ENCODE measurements at regions not wholly inside any gene's neighbourhood (a gene's known extent, or its start where the extent isn't known, plus 50 kb on each side); places are given as distances from the start of the nearest gene placed in this dataset.

DNA sequence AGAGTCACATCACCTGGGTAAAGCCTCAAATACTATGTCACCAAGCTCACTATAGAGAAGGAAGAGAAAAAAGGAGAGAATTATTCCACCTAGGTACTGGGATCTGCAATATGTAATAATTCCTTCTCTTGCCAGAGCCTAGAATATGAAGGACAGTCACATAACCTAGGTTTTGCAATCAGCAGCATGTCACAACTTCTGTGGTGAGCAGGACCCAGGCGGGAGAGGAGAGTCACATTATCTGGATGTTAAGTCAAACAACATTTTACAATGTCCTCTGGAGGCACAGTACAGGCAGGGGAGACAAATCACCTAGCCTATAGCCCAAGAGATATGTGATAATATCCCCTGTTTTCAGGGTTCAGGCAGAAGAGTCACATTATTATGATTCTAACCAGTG, 951.2 kb upstream of the TSPY4 start:
- Histone ChIP-seq H3K36me3 (no peaks in the 10 kb centered on the region), H3K4me1 (no peaks in the 10 kb centered on the region), H3K27ac (no peak overlapping the region), H3K9me3 (no peaks in the 10 kb centered on the region), H3K27me3 (no peaks in the 10 kb centered on the region), H3K4me3 (no peak overlapping the region)
- TF ChIP-seq, protein P1, sequence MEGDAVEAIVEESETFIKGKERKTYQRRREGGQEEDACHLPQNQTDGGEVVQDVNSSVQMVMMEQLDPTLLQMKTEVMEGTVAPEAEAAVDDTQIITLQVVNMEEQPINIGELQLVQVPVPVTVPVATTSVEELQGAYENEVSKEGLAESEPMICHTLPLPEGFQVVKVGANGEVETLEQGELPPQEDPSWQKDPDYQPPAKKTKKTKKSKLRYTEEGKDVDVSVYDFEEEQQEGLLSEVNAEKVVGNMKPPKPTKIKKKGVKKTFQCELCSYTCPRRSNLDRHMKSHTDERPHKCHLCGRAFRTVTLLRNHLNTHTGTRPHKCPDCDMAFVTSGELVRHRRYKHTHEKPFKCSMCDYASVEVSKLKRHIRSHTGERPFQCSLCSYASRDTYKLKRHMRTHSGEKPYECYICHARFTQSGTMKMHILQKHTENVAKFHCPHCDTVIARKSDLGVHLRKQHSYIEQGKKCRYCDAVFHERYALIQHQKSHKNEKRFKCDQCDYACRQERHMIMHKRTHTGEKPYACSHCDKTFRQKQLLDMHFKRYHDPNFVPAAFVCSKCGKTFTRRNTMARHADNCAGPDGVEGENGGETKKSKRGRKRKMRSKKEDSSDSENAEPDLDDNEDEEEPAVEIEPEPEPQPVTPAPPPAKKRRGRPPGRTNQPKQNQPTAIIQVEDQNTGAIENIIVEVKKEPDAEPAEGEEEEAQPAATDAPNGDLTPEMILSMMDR (IDR thresholded peaks at IDR 0.05): no peak
- TF ChIP-seq EP300 (IDR thresholded peaks at IDR 0.05): no peak
- no peak for TF ChIP-seq POLR2A (IDR thresholded peaks at IDR 0.05)
- no peak for DNase-seq (ENCODE audit: low spot score in 2 of 2)
- 83% methylated on average over 1 of the region's 1 CpG; no CpG with 5 or more reads in 1 of the 2 donors for WGBS, 2 donors

DNA sequence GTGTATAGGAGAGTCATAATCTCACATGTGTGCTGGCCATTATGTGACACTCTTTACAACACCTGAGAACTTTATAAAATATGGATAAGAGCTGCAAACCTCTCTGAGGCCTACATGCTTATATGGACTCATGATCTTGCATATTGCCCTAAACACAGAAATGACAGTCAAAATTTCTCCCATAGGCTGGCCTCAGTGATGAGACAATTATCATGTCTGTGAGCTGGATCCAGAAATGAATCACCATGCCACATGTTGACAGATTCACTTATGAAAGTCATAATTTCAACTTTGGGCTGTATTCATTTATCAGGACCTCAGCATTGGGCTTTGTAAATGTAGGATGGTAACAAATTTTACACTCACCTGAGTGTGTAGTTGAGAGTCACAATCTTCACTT, 948.8 kb upstream of the TSPY4 start:
- H3K27ac ChIP-seq: no peak overlapping the region
- TF ChIP-seq EP300 (IDR thresholded peaks at IDR 0.05): no peak
- H3K4me1 ChIP-seq: no peaks in the 10 kb centered on the region
- no peaks in the 10 kb centered on the region for H3K36me3 ChIP-seq
- DNase-seq (ENCODE audit: low spot score in 2 of 2): no peak
- no peak overlapping the region for H3K4me3 ChIP-seq
- H3K9me3 ChIP-seq: no peaks in the 10 kb centered on the region
- no peaks in the 10 kb centered on the region for H3K27me3 ChIP-seq

DNA sequence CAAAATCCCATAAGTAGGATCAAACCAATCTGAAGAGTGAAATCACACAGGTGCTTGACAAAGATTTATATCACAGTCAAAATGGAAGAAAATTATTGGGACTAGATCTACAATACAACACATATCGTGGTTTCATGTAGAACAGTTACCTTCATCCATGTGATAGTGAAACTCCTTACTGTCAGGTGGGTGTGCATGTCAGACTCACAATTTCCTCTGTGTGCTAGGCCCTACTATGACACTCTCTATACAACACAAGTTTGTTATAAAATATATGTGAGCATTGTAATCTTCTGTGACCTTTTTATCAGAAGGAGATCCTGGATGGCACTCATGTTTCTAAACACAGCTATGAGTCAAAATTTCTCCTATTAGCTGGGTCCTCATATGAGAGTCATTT, 947.0 kb upstream of the TSPY4 start:
- H3K4me3 ChIP-seq: no peak overlapping the region
- H3K4me1 ChIP-seq: no peaks in the 10 kb centered on the region
- no peak for DNase-seq (ENCODE audit: low spot score in 2 of 2)
- no peaks in the 10 kb centered on the region for H3K36me3 ChIP-seq
- 64% methylated on average over 1 of the region's 1 CpG; no CpG with 5 or more reads in 1 of the 2 donors for WGBS, 2 donors
- no peaks in the 10 kb centered on the region for H3K9me3 ChIP-seq
- TF ChIP-seq, protein P1 (IDR thresholded peaks at IDR 0.05): no peak
- no peak for TF ChIP-seq EP300 (IDR thresholded peaks at IDR 0.05)
- TF ChIP-seq POLR2A (IDR thresholded peaks at IDR 0.05): no peak
- H3K27me3 ChIP-seq: no peaks in the 10 kb centered on the region
- no peak overlapping the region for H3K27ac ChIP-seq

DNA sequence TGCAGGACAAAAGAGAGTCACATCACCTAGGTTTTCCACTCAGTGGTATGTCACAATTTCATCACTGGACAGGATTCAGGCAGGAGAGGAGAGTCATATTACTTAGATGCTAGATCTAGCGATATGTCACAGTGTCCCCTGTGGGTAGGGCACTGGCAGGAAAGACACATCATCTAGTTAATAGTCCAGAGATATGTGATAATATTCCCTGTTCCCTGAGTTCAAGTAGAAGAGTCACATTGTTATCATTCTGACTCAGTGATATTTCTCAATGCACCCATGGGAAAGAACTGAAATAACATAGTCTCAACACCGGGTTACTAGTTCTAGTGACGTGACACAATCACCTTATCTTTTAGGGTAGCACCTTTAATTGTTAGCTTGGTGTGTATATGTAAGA, 944.0 kb upstream of the TSPY4 start:
- DNase-seq (ENCODE audit: low spot score in 2 of 2): no peak
- H3K4me3 ChIP-seq: no peak overlapping the region
- no peaks in the 10 kb centered on the region for H3K27me3 ChIP-seq
- TF ChIP-seq EP300 (IDR thresholded peaks at IDR 0.05): no peak
- no peak for TF ChIP-seq POLR2A (IDR thresholded peaks at IDR 0.05)
- TF ChIP-seq, protein P1 (IDR thresholded peaks at IDR 0.05): no peak
- no peaks in the 10 kb centered on the region for H3K36me3 ChIP-seq
- no peak overlapping the region for H3K27ac ChIP-seq
- H3K9me3 ChIP-seq: no peaks in the 10 kb centered on the region
- no peaks in the 10 kb centered on the region for H3K4me1 ChIP-seq
- 71% methylated on average over 3 of the region's 3 CpGs; no CpG with 5 or more reads in 1 of the 2 donors for WGBS, 2 donors

DNA sequence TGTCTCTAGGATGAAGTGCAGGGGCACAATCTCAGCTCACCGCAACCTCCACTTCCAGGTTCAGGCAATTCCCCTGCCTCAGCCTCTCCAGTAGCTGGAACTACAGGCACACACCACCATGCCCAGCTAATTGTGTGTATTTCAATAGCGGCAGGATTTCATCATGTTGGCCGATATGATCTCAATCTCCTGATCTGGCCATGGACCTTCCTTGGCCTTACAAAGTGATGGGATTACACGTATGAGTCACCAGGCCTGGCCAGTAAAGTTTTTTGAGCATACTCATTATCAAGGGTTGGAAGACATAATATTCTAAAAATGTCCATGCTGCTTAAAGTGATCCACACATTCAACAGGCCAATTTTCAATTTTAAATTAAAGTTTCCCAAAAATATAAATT, 914.4 kb upstream of the TSPY4 start:
- WGBS, 2 donors: 77% methylated on average over 4 of the region's 4 CpGs; no CpG with 5 or more reads in 1 of the 2 donors
- TF ChIP-seq, protein P1 (IDR thresholded peaks at IDR 0.05): no peak
- no peak for TF ChIP-seq POLR2A (IDR thresholded peaks at IDR 0.05)
- peak in 1 of 2 donors; percentile 13 for TF ChIP-seq EP300 (IDR thresholded peaks at IDR 0.05)
- no peak overlapping the region for H3K27ac ChIP-seq
- no peaks in the 10 kb centered on the region for H3K36me3 ChIP-seq
- H3K4me3 ChIP-seq: no peak overlapping the region
- no peaks in the 10 kb centered on the region for H3K27me3 ChIP-seq
- DNase-seq (ENCODE audit: low spot score in 2 of 2): no peak
- H3K9me3 ChIP-seq: no peaks in the 10 kb centered on the region
- H3K4me1 ChIP-seq: no peaks in the 10 kb centered on the region

DNA sequence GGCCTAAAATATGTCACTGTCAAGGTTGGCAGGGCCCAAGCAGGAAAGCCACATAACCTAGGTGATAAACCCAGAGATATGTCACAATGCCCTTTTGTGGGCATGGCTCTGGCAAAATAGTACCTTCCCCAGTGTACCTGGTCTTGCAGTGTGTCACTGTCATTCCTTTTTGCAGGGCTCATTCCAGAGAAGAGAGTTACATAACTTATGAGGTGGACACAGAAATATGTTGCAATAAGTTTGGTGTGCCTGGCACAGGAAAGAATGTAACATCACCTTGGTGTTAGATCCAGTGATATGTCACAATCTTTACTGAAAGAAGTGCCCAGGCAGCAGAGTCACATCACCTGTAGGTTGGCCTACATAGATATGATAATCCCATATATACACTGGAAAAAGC, 910.8 kb upstream of the TSPY4 start:
- Histone ChIP-seq H3K27ac (no peak overlapping the region), H3K4me1 (no peaks in the 10 kb centered on the region), H3K4me3 (no peak overlapping the region), H3K36me3 (no peaks in the 10 kb centered on the region), H3K9me3 (no peaks in the 10 kb centered on the region), H3K27me3 (no peaks in the 10 kb centered on the region)
- DNase-seq (ENCODE audit: low spot score in 2 of 2): no peak
- TF ChIP-seq, protein P1 (IDR thresholded peaks at IDR 0.05): no peak
- TF ChIP-seq POLR2A (IDR thresholded peaks at IDR 0.05) (no peak), EP300 (IDR thresholded peaks at IDR 0.05) (no peak)

Data from tibial nerve (tissue), 4 donors.